GM18867 (cell line): ENCODE measurements at regions not wholly inside any gene's neighbourhood (a gene's known extent, or its start where the extent isn't known, plus 50 kb on each side); places are given as distances from the start of the nearest gene placed in this dataset.

ENCODE experiments used
- ATAC-seq: cut with Tn5 transposase; IDR thresholded peaks from one replicate; pipeline ENCODE4 v1.9.1; 2021; ENCODE audit warnings: mild to moderate bottlenecking, moderate library complexity; ENCODE audit not compliant: unreplicated experiment

GRCh38 chr20:52746190-52746589, 226.0 kb upstream of the TSHZ2 start:
- ATAC-seq: no peak

GRCh38 chr20:52744441-52744840, 227.7 kb upstream of the TSHZ2 start:
- no peak for ATAC-seq

GRCh38 chr20:52738081-52738480, 234.1 kb upstream of the TSHZ2 start:
- ATAC-seq: no peak

GRCh38 chr20:52736507-52736906, 235.7 kb upstream of the TSHZ2 start:
- ATAC-seq: no peak

- ATAC-seq: no peak
Observed at GRCh38 chr20:52731093-52731492, 241.1 kb upstream of the TSHZ2 start.

- ATAC-seq: no peak
Observed at GRCh38 chr20:52727740-52728456, 244.3 kb upstream of the TSHZ2 start.

GRCh38 chr20:52724541-52724940, 247.6 kb upstream of the TSHZ2 start:
- ATAC-seq: no peak

- no peak for ATAC-seq
Observed at GRCh38 chr20:52722926-52723688, 249.1 kb upstream of the TSHZ2 start.

GRCh38 chr20:52708137-52708536, 264.0 kb upstream of the TSHZ2 start:
- ATAC-seq: no peak

GRCh38 chr20:52704553-52704952, 267.6 kb upstream of the TSHZ2 start:
- no peak for ATAC-seq

GRCh38 chr20:52688345-52688744, 283.8 kb upstream of the TSHZ2 start:
- ATAC-seq: no peak

GRCh38 chr20:52684905-52685304, 287.3 kb upstream of the TSHZ2 start:
- no peak for ATAC-seq

GRCh38 chr20:52684176-52684575, 288.0 kb upstream of the TSHZ2 start:
- ATAC-seq: no peak

- no peak for ATAC-seq
Observed at GRCh38 chr20:52683761-52684160, 288.4 kb upstream of the TSHZ2 start.

GRCh38 chr20:52682237-52682636, 289.9 kb upstream of the TSHZ2 start:
- no peak for ATAC-seq

- no peak for ATAC-seq
Observed at GRCh38 chr20:52681288-52681687, 290.9 kb upstream of the TSHZ2 start.

- no peak for ATAC-seq
Observed at GRCh38 chr20:52677216-52677615, 294.9 kb upstream of the TSHZ2 start.

- ATAC-seq: no peak
Observed at GRCh38 chr20:52676283-52676995, 295.7 kb upstream of the TSHZ2 start.

GRCh38 chr20:52675375-52675774, 296.8 kb upstream of the TSHZ2 start:
- no peak for ATAC-seq

GRCh38 chr20:52668626-52669025, 303.5 kb upstream of the TSHZ2 start:
- ATAC-seq: no peak

GRCh38 chr20:52667358-52667757, 304.8 kb upstream of the TSHZ2 start:
- ATAC-seq: no peak

GRCh38 chr20:52665441-52665840, 306.7 kb upstream of the TSHZ2 start:
- ATAC-seq: no peak
